K562 (cell line): ENCODE measurements at regions not wholly inside any gene's neighbourhood (a gene's known extent, or its start where the extent isn't known, plus 50 kb on each side); places are given as distances from the start of the nearest gene placed in this dataset.

Experiments used
- ARID1B ChIP-seq: fragments of 450-650 bp; IDR thresholded peaks from 2 replicates; pipeline ENCODE4 v1.6.1; 2016; ENCODE audit warnings: antibody characterized with exemption, mild to moderate bottlenecking, inconsistent platforms
- CXXC5 ChIP-seq: fragments of 250-450 bp; sonication (Bioruptor Pico); IDR thresholded peaks from 2 replicates; pipeline ENCODE4 v1.8.0; 2022; ENCODE audit warnings: inconsistent platforms, mild to moderate bottlenecking, moderate library complexity
- ETV1 ChIP-seq: fragments of 450-650 bp; conservative IDR thresholded peaks from 2 replicates; pipeline ENCODE4 v1.6.1; 2016; ENCODE audit warnings: missing genetic modification characterization, control low read depth, low read depth, missing compliant biosample characterization
- FOXJ2 ChIP-seq: fragments of 200-800 bp; sonication (Bioruptor generic); IDR thresholded peaks from 2 replicates; pipeline ENCODE4 v1.6.1; 2016; ENCODE audit warnings: missing genetic modification characterization, missing compliant biosample characterization
- GATAD2B ChIP-seq: fragments of 450-650 bp; IDR thresholded peaks from 2 replicates; pipeline ENCODE4 v1.6.1; 2017; ENCODE audit warnings: mild to moderate bottlenecking, borderline replicate concordance
- ILK ChIP-seq: fragments of 450-650 bp; IDR thresholded peaks from 2 replicates; pipeline ENCODE4 v1.6.1; 2016; ENCODE audit warnings: missing genetic modification characterization, low read depth, mild to moderate bottlenecking, missing compliant biosample characterization, moderate library complexity, borderline replicate concordance
- MAFG ChIP-seq: fragments of 450-650 bp; conservative IDR thresholded peaks from 2 replicates; pipeline ENCODE4 v1.6.1; 2016; ENCODE audit warnings: missing genetic modification characterization, missing compliant biosample characterization
- MED1 ChIP-seq: sonication (generic); formaldehyde crosslinking; IDR thresholded peaks from 2 replicates; pipeline ENCODE4 v1.8.1; 2023; ENCODE audit warnings: missing genetic modification reagents, borderline replicate concordance
- MTA2 ChIP-seq: fragments of 450-650 bp; IDR thresholded peaks from 2 replicates; pipeline ENCODE4 v1.6.1; 2016; ENCODE audit warnings: low read depth
- NRF1 ChIP-seq, 2 experiments: fragments of 450-650 bp; IDR thresholded peaks in 1 of 2; conservative IDR thresholded peaks in 1 of 2; 2 replicates each; pipeline ENCODE4 v1.6.1; 2014; ENCODE audit warnings: mild to moderate bottlenecking in 2 of 2
- PML ChIP-seq: IDR thresholded peaks from 2 replicates; pipeline ENCODE4 v1.6.1; 2012; ENCODE audit warnings: low read length, inconsistent platforms
- POLR2G ChIP-seq: fragments of 200-400 bp; formaldehyde crosslinking; IDR thresholded peaks from 2 replicates; pipeline ENCODE4 v1.6.1; 2017; ENCODE audit warnings: low read depth, mild to moderate bottlenecking, antibody characterized with exemption, low read length, moderate library complexity
- RBM22 ChIP-seq: fragments of 200-400 bp; formaldehyde crosslinking; IDR thresholded peaks from 2 replicates; pipeline ENCODE4 v1.6.1; 2018; ENCODE audit warnings: low read length, low read depth; ENCODE audit not compliant: poor library complexity, severe bottlenecking
- RCOR1 ChIP-seq, 2 experiments: IDR thresholded peaks; 2 replicates each; pipeline ENCODE4 v1.6.1; 2012; ENCODE audit warnings: low read depth in 2 of 2, low read length in 2 of 2, borderline replicate concordance in 1 of 2, improper control_type of control experiment in 1 of 2
- SAFB2 ChIP-seq: fragments of 200-400 bp; formaldehyde crosslinking; IDR thresholded peaks from 2 replicates; pipeline ENCODE4 v1.6.1; 2018; ENCODE audit warnings: borderline replicate concordance, low read length, low read depth, moderate library complexity; ENCODE audit not compliant: severe bottlenecking
- ZEB2 ChIP-seq: fragments of 450-650 bp; IDR thresholded peaks from 2 replicates; pipeline ENCODE4 v1.6.1; 2016
- ZFX ChIP-seq: sonication (generic); formaldehyde crosslinking; IDR thresholded peaks from 2 replicates; pipeline ENCODE4 v1.8.0; 2022; ENCODE audit warnings: mild to moderate bottlenecking, missing genetic modification reagents, moderate library complexity
- ZNF239 ChIP-seq: fragments of 250-450 bp; sonication (Bioruptor Pico); IDR thresholded peaks from 2 replicates; pipeline ENCODE4 v1.4.0; 2020; ENCODE audit warnings: mild to moderate bottlenecking
- ZNF274 ChIP-seq: IDR thresholded peaks from 2 replicates; pipeline ENCODE4 v1.6.1; 2011; ENCODE audit warnings: low read depth, mild to moderate bottlenecking, low read length, moderate library complexity, borderline replicate concordance
- TF ChIP-seq, protein P1 (sequence below): fragments of 450-650 bp; formaldehyde crosslinking; IDR thresholded peaks from 2 replicates; pipeline ENCODE4 v1.4.0; 2022; ENCODE audit warnings: missing genetic modification characterization
- TF ChIP-seq, protein P2 (sequence below): sonication (generic); formaldehyde crosslinking; IDR thresholded peaks from 2 replicates; pipeline ENCODE4 v1.8.0; 2022; ENCODE audit warnings: mild to moderate bottlenecking, missing genetic modification reagents
- TF ChIP-seq, protein P3 (sequence below), 2 experiments: fragments of 450-650 bp; IDR thresholded peaks; 2 replicates each; pipeline ENCODE4 v1.6.1; 2016
- TF ChIP-seq, protein P4 (sequence below): fragments of 250-450 bp; sonication (Bioruptor Pico); IDR thresholded peaks from 2 replicates; pipeline ENCODE4 v1.5.0; 2021; ENCODE audit warnings: mild to moderate bottlenecking, moderate library complexity

DNA sequence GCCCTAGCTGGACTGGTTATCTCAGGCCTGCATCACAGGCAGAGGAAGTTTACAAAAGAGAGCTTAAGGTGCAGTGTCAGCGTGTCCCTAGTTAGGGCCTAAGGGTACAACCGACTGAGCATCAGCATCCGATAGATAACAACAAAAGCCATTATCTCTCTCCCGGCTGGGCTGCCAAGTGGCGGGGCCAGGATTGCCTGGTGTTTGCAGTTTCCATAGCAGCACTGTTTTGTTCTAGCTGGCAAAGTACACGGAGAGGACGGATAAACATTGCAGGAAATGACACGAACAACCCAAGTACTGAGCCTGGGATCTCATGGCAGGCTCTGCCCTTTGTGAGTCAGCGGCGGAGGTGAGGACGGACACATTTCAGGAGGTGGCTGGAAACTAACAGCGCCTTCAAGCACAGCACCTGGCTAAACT, 104.7 kb upstream of the NOCT start (continued):
- TF ChIP-seq, protein P1, sequence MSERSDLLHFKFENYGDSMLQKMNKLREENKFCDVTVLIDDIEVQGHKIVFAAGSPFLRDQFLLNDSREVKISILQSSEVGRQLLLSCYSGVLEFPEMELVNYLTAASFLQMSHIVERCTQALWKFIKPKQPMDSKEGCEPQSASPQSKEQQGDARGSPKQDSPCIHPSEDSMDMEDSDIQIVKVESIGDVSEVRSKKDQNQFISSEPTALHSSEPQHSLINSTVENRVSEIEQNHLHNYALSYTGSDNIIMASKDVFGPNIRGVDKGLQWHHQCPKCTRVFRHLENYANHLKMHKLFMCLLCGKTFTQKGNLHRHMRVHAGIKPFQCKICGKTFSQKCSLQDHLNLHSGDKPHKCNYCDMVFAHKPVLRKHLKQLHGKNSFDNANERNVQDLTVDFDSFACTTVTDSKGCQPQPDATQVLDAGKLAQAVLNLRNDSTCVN (CRISPR knock-in tag): no peak
- TF ChIP-seq MED1 (no peak), POLR2G (0 out of 2 replicates have a peak, but pooled peaks have one; percentile 23), CXXC5 (CRISPR knock-in tag) (peak; percentile 67), RBM22 (no peak), MTA2 (peak; percentile 77), MAFG (tag) (peak; percentile 72), ZNF274 (peak; percentile 71; the same call in 1 of the 2 replicates), ARID1B (peak; percentile 97), ETV1 (tag) (peak; percentile 96), RCOR1 (IDR thresholded peaks at IDR 0.05; ENCODE audit: borderline replicate concordance in 1 of 2, low read depth in 2 of 2, low read length in 2 of 2) (peak; percentile 83 to 100; a peak in 3 of 4 replicates), GATAD2B (peak; percentile 79), ZNF239 (CRISPR knock-in tag) (no peak), SAFB2 (no peak), FOXJ2 (tag) (peak; percentile 100), ZFX (CRISPR knock-in tag) (peak; percentile 26; the same call in 1 of the 2 replicates), ILK (tag) (no peak), PML (peak; percentile 94), NRF1 (conservative IDR thresholded peaks at IDR 0.05 in 1 of 2, IDR thresholded peaks at IDR 0.05 in 1 of 2) (peak; percentile 10 to 34; a peak in 1 of 4 replicates), ZEB2 (peak; percentile 98)
- TF ChIP-seq, protein P2, sequence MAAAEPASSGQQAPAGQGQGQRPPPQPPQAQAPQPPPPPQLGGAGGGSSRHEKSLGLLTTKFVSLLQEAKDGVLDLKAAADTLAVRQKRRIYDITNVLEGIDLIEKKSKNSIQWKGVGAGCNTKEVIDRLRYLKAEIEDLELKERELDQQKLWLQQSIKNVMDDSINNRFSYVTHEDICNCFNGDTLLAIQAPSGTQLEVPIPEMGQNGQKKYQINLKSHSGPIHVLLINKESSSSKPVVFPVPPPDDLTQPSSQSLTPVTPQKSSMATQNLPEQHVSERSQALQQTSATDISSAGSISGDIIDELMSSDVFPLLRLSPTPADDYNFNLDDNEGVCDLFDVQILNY (CRISPR knock-in tag): no peak
- TF ChIP-seq, protein P3, sequence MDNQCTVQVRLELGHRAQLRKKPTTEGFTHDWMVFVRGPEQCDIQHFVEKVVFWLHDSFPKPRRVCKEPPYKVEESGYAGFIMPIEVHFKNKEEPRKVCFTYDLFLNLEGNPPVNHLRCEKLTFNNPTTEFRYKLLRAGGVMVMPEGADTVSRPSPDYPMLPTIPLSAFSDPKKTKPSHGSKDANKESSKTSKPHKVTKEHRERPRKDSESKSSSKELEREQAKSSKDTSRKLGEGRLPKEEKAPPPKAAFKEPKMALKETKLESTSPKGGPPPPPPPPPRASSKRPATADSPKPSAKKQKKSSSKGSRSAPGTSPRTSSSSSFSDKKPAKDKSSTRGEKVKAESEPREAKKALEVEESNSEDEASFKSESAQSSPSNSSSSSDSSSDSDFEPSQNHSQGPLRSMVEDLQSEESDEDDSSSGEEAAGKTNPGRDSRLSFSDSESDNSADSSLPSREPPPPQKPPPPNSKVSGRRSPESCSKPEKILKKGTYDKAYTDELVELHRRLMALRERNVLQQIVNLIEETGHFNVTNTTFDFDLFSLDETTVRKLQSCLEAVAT (IDR thresholded peaks at IDR 0.05): no peak
- TF ChIP-seq, protein P4, sequence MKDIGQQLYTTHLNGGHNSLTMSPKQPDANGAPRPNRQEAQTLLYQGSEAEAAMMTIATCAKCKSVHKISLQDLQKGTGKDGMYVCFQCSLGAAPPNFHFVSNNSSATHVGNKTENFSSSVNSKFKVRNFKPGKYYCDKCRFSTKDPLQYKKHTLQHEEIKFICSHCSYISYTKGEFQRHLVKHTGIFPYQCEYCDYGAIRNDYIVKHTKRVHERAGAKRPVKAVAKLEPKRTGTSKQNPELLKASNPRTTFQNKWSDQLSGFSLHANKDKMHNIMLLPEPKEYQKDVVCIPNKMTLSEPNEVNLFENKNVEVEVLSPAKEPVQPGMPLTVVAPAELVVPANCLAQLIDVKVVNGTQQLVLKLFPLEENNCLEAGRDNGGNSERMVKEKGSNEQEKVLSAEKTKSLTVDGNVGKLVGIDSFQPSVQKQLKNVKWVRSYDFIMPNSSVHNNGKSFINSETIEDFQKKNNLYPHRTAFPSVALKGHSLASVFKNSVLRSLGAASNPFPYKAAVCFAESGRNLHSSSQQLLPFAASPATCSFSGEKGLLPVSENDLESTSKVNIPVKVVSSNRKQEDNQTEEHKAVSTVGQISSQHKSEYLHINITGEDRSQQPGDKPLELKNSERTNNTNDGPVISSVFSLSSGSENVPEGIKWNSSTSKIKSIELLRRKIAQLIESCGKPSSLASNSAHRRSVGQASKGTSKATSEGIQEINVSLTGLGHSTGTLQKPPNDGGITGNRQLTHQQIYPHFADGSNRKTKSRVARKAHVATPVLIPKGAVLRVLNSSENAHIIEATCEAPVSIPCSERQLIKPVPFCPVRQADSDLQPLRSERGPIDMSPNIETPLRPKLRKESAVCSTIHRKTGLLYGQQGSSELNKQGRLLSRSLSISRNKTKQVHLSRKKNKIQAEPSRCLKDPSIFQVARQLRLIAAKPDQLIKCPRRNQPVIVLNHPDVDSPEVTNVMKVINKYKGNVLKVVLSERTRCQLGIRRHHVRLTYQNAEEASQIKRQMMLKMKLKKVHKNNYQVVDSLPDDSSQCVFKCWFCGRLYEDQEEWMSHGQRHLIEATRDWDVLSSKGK (CRISPR knock-in tag): no peak
